OCI-LY3 (cell line): ENCODE measurements at regions not wholly inside any gene's neighbourhood (a gene's known extent, or its start where the extent isn't known, plus 50 kb on each side); places are given as distances from the start of the nearest gene placed in this dataset.

ENCODE experiments used
- EZH2phosphoT487 ChIP-seq: fragments of 200-600 bp; shearing (Covaris generic); IDR thresholded peaks from 2 replicates; pipeline ENCODE4 v1.6.1; 2018; ENCODE audit warnings: antibody characterized with exemption, mixed run types, low read depth
- TF ChIP-seq, protein P1 (sequence below): fragments of 200-600, 300-600 bp; sonication (generic); IDR thresholded peaks from 2 replicates; pipeline ENCODE4 v1.5.1; 2014; ENCODE audit warnings: antibody characterized with exemption, low read length, low read depth

GRCh38 chr7:156058248-156058647 lies 246.0 kb upstream of the SHH start:
- TF ChIP-seq, protein P1, sequence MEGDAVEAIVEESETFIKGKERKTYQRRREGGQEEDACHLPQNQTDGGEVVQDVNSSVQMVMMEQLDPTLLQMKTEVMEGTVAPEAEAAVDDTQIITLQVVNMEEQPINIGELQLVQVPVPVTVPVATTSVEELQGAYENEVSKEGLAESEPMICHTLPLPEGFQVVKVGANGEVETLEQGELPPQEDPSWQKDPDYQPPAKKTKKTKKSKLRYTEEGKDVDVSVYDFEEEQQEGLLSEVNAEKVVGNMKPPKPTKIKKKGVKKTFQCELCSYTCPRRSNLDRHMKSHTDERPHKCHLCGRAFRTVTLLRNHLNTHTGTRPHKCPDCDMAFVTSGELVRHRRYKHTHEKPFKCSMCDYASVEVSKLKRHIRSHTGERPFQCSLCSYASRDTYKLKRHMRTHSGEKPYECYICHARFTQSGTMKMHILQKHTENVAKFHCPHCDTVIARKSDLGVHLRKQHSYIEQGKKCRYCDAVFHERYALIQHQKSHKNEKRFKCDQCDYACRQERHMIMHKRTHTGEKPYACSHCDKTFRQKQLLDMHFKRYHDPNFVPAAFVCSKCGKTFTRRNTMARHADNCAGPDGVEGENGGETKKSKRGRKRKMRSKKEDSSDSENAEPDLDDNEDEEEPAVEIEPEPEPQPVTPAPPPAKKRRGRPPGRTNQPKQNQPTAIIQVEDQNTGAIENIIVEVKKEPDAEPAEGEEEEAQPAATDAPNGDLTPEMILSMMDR = no peak
- TF ChIP-seq EZH2phosphoT487 = no peak
